HG03378 (cell line): ENCODE measurements at regions not wholly inside any gene's neighbourhood (a gene's known extent, or its start where the extent isn't known, plus 50 kb on each side); places are given as distances from the start of the nearest gene placed in this dataset.
A peak's percentile ranks its signal among the peaks of the same experiment; 100 is the strongest.

ENCODE experiments used
- ATAC-seq: cut with Tn5 transposase; IDR thresholded peaks from one replicate; pipeline ENCODE4 v1.9.1; 2021; ENCODE audit warnings: mild to moderate bottlenecking, moderate library complexity; ENCODE audit not compliant: unreplicated experiment

- no peak for ATAC-seq
Observed at GRCh38 chr9:31388660-31389059, 995.8 kb upstream of the ACO1 start.

- ATAC-seq, result no peak
Observed at GRCh38 chr9:31389075-31389474, 995.4 kb upstream of the ACO1 start.

GRCh38 chr9:31390403-31391025 lies 993.9 kb upstream of the ACO1 start:
- peak; percentile 44 for ATAC-seq

- no peak for ATAC-seq
Observed at GRCh38 chr9:31393240-31393639, 991.2 kb upstream of the ACO1 start.

GRCh38 chr9:31394015-31394473 lies 990.4 kb upstream of the ACO1 start:
- ATAC-seq, result peak; percentile 72

GRCh38 chr9:31412081-31412480 lies 972.4 kb upstream of the ACO1 start:
- ATAC-seq, result no peak

GRCh38 chr9:31415164-31415563 lies 969.3 kb upstream of the ACO1 start:
- ATAC-seq, result no peak

GRCh38 chr9:31418419-31418818 lies 966.0 kb upstream of the ACO1 start:
- ATAC-seq, result no peak

GRCh38 chr9:31443630-31444457 lies 940.6 kb upstream of the ACO1 start:
- peak; percentile 71 for ATAC-seq

- ATAC-seq, result no peak
Observed at GRCh38 chr9:31445357-31445756, 939.1 kb upstream of the ACO1 start.

- peak; percentile 86 for ATAC-seq
Observed at GRCh38 chr9:31445960-31446359, 938.5 kb upstream of the ACO1 start.

GRCh38 chr9:31467075-31467474 lies 917.4 kb upstream of the ACO1 start:
- no peak for ATAC-seq

GRCh38 chr9:31470051-31470450 lies 914.4 kb upstream of the ACO1 start:
- no peak for ATAC-seq

GRCh38 chr9:31471010-31471409 lies 913.4 kb upstream of the ACO1 start:
- no peak for ATAC-seq

GRCh38 chr9:31486630-31487029 lies 897.8 kb upstream of the ACO1 start:
- ATAC-seq, result no peak

- ATAC-seq, result no peak
Observed at GRCh38 chr9:31490551-31491106, 893.8 kb upstream of the ACO1 start.

GRCh38 chr9:31492229-31492628 lies 892.2 kb upstream of the ACO1 start:
- no peak for ATAC-seq

GRCh38 chr9:31500422-31500821 lies 884.0 kb upstream of the ACO1 start:
- no peak for ATAC-seq

- ATAC-seq, result peak; percentile 74
Observed at GRCh38 chr9:31519011-31519410, 865.4 kb upstream of the ACO1 start.

- ATAC-seq, result peak; percentile 15
Observed at GRCh38 chr9:31519424-31519823, 865.0 kb upstream of the ACO1 start.

- no peak for ATAC-seq
Observed at GRCh38 chr9:31519826-31520225, 864.6 kb upstream of the ACO1 start.
